8988T (cell line): ENCODE measurements at regions not wholly inside any gene's neighbourhood (a gene's known extent, or its start where the extent isn't known, plus 50 kb on each side); places are given as distances from the start of the nearest gene placed in this dataset.

Source experiments
- DNase-seq: peaks from one replicate; pipeline ENCODE4 v3.0.0; 2011

DNA sequence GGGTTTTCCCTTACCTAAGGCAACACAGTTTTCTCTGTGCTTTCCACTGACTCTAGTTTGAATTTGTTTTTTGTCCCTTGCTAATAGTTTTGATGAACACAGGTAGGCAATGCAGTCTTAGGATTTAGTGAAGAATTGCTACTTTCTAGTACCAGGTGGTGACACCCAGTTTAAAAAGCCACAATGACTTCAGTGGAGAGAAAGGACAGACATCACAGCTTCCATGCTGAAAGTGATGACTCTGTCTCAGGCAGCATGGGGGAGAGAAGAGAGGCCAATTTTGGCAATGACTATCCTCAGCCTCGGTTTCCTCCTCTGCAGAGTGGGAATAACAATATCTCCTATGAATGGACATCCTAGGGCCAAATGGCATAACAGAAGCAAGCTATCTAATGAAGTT is 118.8 kb downstream of the AXIN2 start:
- no peak for DNase-seq

DNA sequence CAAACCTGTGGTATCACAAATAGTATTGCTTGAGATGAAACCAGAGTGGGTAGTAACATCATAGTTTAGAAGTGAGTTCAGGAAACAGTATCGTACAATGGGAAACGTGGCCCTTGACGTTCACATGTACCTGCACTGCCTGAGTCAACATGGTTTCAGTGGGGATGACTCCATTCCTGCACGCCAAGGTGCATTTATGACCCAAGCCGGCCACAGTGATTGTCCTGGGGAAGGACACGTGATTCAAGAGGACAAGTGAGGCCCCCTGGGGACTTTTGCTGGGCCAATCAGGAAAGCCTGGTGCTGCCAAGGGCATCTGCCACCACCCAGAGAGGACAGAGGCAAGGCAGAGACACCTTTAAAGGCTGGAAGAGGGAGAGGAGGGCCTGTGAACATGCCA is 119.2 kb downstream of the AXIN2 start:
- DNase-seq, result no peak

GRCh38 chr17:65441053-65441605 is 120.3 kb downstream of the AXIN2 start:
- DNase-seq, result no peak

- no peak for DNase-seq
These were observed 122.6 kb downstream of the AXIN2 start for GRCh38 chr17:65438708-65439294.

DNA sequence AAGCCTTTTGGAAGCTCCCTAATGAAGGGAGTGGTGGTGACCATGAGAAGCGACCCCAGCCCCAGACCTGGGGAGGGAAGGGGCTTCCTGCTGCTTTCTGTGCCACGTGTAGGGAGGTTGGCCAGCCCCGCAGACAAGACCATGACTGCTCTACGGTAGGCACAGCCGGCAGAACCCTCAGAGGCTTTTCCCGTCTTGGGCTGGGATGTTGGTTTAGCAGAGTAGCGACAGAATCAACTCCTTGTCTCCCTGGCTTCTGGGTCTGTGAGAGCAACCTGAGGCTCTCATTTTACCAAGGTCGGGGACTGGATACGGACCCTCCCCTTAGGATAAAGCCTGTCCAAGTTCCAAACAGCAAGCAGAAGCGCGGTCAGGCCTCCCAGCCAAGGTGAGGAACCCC is 123.3 kb downstream of the AXIN2 start:
- no peak for DNase-seq

DNA sequence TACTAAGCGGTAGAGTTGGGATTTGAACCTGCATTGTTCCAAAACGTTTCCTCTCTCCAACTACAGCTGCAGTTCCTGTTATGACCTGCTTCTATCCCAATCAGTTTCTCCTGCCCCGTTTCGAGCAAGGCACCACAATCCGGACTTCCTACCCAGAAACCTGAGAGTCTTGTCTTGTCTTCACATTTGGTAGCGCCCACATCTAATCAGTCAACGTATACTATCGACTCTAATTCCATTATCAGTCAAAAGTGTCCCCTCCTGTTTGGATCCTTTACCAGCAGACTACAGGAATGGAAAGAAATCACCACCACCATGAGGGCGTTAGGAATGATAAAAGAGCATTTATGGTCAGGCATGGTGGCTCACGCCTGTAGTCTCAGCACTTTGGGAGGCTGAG is 124.6 kb downstream of the AXIN2 start:
- no peak for DNase-seq

DNA sequence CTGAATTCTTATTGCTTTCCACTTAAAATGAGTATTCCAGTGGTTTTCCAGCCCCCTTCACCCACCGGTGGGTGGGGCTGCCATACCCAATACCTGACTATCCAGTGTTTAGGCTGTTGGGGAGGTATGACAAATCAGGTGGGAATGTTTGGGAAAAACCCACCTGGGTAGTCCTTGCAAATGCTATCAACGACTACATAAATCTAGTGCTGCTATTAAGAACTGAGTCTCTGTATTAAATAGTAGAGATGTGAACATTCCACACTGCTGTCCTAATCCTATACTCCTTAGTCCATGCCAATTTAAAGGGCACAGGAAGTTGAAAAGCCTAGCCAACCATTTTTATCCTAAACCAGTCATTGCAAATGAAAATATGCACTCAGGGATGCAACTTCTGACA is 126.6 kb downstream of the AXIN2 start:
- DNase-seq, result no peak

GRCh38 chr17:65434251-65434650 is 127.2 kb downstream of the AXIN2 start:
- no peak for DNase-seq

- DNase-seq, result no peak
These were observed 127.9 kb downstream of the AXIN2 start for GRCh38 chr17:65433592-65433991.

DNA sequence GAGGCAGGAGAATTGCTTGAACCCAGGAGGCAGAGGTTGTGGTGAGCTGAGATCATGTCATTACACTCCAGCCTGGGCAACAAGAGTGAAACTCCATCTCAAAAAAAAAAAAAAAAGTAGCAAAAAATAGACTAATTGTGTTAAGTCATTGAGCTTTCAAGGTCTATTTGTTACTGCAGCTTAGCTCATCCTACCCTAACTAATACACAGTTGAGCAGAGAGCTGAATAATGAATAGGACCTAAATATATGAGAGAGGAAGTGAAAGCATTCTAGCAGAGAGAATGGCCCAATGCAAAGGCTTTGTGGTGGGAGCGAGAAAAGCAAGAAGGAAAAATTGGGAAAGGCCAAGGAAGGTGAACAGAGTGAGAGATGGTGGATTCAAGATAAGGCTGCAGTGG is 128.3 kb downstream of the AXIN2 start:
- DNase-seq, result no peak

- no peak for DNase-seq
These were observed 130.3 kb downstream of the AXIN2 start for GRCh38 chr17:65431116-65431515.

GRCh38 chr17:65430209-65430833 is 131.1 kb downstream of the AXIN2 start:
- DNase-seq, result no peak

DNA sequence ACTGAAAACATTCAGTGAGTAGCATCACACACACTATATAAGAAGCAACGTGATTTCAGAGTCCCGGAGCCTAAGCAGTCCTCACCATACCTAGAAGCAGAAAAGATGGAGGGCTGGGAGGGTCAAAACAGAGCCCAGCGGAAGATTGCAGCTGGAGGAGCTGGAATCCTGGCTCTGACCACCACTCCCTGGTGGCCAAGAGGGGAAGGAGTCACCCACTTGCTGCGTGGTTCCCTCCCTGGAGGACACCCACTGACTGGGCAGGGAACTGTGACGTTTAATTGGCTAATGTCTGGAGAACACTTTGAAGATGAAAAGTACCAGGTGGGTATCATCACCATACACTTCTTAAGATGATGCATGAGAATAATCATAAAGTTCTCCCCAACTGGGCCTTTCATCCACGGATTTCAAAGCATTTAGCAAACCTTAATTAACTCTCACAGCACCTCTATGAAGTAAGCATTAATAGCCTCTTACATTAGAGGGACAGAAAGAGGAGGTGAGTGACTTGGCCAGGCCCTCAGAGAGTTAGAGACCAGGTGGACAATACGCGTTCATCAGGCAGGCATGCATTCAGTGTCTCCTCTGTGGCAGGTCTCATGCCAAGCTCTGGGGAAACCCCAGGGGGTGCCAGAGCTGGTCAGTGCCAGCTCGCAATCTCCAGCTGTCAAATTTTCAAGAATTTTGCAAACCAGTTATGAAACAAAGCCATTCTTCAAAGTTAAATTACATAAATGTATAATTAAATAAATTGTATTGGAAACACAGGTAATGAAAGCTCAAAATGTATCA is 137.9 kb downstream of the AXIN2 start:
- DNase-seq, result no peak

DNA sequence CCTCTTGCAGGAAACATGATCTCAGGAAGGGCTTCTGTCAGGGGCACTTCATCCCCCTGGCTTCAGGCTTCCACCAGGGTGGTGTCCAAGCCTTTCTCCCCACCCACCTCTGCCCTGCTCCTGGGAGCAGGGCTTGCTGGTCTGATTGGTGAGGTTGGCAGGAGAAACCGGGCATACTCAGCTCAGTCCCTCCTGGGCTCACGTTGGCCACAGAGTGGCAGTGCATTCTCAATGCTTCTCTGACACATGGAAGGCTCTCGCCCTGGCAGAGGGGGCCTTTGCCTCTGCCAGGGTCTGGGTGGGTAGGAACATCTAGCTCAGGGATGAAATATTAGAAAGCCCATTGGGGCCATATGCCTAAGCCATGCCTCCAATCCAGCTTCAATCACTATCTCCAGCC is 142.8 kb downstream of the AXIN2 start:
- no peak for DNase-seq

DNA sequence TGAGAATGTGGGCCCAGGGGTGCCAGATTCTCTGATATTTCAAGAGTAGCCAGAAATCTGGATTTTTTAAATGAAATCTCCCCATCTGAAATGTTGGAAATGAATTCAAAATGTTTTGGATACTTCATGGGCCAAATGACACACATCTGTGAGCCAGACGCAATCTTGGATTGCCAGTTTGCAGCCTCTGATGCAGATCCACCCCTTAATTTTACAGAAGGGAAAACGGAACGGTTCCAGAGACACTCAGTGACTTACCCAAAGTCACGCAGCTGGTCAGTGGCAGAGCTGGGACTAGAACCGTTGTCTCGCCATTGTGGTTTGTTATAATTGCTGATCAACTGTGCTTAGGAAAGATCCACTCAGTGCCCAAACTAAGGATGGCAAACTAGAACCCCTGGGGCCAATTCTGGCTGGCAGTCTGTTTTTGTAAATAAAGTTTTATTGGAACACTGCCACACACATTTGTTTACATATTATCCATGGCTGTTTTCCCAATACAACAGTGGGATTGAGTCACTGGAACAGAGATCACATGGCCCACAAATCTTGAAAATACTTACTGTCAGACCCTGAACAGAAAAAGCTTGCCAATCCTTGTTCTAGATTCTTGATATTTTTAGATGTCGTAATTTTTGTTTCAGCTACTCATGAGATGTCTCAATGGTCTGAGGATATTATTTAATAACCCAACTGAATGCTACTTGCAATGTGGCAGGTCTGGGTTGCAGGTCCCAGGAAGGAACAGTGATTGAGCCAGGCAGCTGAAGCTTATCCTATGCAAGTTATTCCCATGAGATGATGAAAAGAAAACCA is 143.8 kb downstream of the AXIN2 start:
- no peak for DNase-seq

DNA sequence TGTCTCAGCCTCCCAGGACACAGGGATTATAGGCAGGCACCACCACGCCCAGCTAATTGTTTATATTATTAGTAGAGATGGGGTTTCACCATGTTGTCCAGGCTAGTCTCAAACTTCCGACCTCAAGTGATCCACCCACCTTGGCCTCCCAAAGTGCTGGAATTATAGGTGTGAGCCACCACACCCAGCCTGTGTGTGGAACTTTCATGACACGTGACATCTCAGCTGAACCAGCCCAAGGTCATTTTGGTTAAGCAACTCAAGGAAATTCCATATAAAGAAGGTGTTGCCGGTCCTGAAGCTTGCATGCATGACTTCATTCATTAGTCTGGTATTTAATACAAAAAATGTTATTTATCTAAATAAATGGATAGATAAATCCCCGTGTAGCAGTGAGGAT is 145.5 kb downstream of the AXIN2 start:
- DNase-seq, result no peak

- no peak for DNase-seq
These were observed 148.1 kb downstream of the AXIN2 start for GRCh38 chr17:65413390-65413789.

GRCh38 chr17:65409381-65409780 is 152.1 kb downstream of the AXIN2 start:
- DNase-seq, result no peak

- no peak for DNase-seq
These were observed 153.4 kb downstream of the AXIN2 start for GRCh38 chr17:65408050-65408449.

DNA sequence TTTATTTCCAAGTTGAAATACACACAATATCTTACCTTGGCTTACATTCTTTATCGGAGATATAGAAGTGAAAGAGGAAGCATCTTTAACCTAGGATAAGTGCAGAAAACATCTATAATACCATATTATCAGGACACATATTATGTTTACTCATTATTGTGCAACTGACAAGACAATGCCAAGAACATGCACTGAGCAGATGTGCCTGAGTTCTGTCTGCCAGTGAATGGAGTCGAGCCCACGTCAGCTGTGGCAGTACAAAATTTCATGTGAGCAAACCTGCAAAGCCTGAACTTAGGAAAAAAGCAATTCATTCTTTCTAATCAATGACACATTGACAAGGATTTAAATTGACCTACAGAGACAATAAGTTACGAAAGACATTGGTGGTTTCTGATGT is 154.4 kb downstream of the AXIN2 start:
- no peak for DNase-seq

DNA sequence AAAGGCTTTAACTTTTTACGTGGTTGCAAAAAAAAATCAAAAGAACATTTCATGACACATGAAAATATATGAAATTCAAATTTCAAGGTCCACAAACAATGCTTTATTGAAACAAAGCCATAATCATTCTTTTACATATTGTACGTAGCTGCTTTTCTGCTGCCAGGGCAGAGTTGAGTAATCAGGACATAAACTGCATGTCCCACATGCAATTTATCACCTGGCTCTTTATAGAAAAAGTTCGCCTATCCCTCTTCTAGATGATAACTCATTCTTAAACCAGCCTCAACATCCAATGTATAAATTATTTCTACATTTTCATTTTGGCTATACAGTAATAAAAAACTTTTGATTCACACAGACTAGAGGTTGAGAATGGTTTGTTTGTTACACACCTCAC is 154.9 kb downstream of the AXIN2 start:
- DNase-seq, result no peak

- no peak for DNase-seq
These were observed 155.9 kb downstream of the AXIN2 start for GRCh38 chr17:65405563-65405962.

GRCh38 chr17:65404761-65405160 is 156.7 kb downstream of the AXIN2 start:
- no peak for DNase-seq
